GM12878 (cell line): ENCODE measurements at regions not wholly inside any gene's neighbourhood (a gene's known extent, or its start where the extent isn't known, plus 50 kb on each side); places are given as distances from the start of the nearest gene placed in this dataset.

Experiments
- ATAC-seq: fragments of 200-7000 bp; cut with Tn5 transposase; 3 replicates; pipeline ENCODE4 v1.9.1; 2020; ENCODE audit warnings: mild to moderate bottlenecking, moderate library complexity
- BruUV-seq: library from RNA; stranded (reverse); fragments of 400-500 nt; replicated peaks from 2 replicates; lab custom pipeline; 2021; lab: Mats Ljungman, UMichigan
- CTCF ChIA-PET: fragments of 300-600 bp; sonication (Branson Sonifier 250); formaldehyde crosslinking; extraction: SDS; loops from one replicate; lab custom pipeline; 2021; ENCODE audit warnings: inconsistent platforms; lab: Yijun Ruan, JAX
- POLR2A ChIA-PET: fragments of 350-600 bp; formaldehyde crosslinking; extraction: SDS; loops from one replicate; lab custom pipeline; 2021; ENCODE audit warnings: inconsistent platforms; lab: Charles Lee
- RAD21 ChIA-PET: fragments of 300-600 bp; sonication (Branson Sonifier 250); formaldehyde crosslinking; loops from one replicate; lab custom pipeline; 2023; ENCODE audit warnings: antibody characterized with exemption; ENCODE audit not compliant: unreplicated experiment; lab: Charles Lee
- SMC1A ChIA-PET: fragments of 300-600 bp; sonication (Branson Sonifier 250); formaldehyde crosslinking; loops from one replicate; lab custom pipeline; 2023; ENCODE audit not compliant: unreplicated experiment, uncharacterized antibody; lab: Charles Lee
- DNase-seq: peaks from one replicate; pipeline ENCODE4 v3.0.0-alpha.2; 2011; ENCODE audit warnings: low read depth, low spot score
- FAIRE-seq: peaks from 3 replicates; lab custom pipeline; 2011; peaks lifted over from hg19 to GRCh38; lab: Jason Lieb, UNC
- H2AFZ ChIP-seq: 2 replicates; pipeline ENCODE4 v1.6.0; 2011; ENCODE audit warnings: low read depth, low read length, control low read depth; ENCODE audit not compliant: control insufficient read depth
- H3K27ac ChIP-seq: 2 replicates; pipeline ENCODE4 v1.5.1; 2011; ENCODE audit warnings: control low read depth; ENCODE audit not compliant: control insufficient read depth, insufficient read depth
- H3K27me3 ChIP-seq, 2 experiments: replicated peaks in 1 of 2; 2 replicates each; pipeline versions ENCODE4 v1.6.0 to v1.6.1; 2011; ENCODE audit warnings: low read length in 1 of 2; ENCODE audit not compliant: control insufficient read depth in 2 of 2, insufficient read depth in 2 of 2
- H3K36me3 ChIP-seq, 2 experiments: 2 replicates each; pipeline ENCODE4 v1.5.1; 2011; ENCODE audit warnings: low read length in 1 of 2; ENCODE audit not compliant: control insufficient read depth in 2 of 2, insufficient read depth in 2 of 2
- H3K4me1 ChIP-seq: 2 replicates; pipeline ENCODE4 v1.6.1; 2011; ENCODE audit warnings: mild to moderate bottlenecking, low read length, moderate library complexity, mixed read lengths; ENCODE audit not compliant: control insufficient read depth, insufficient read depth
- H3K4me2 ChIP-seq: 2 replicates; pipeline ENCODE4 v1.6.0; 2011; ENCODE audit warnings: control low read depth; ENCODE audit not compliant: control insufficient read depth, insufficient read depth
- H3K4me3 ChIP-seq: fragments of 200-600 bp; sonication (generic); 2 replicates; pipeline ENCODE4 v1.5.1; 2016
- H3K79me2 ChIP-seq: 2 replicates; pipeline ENCODE4 v1.6.0; 2011; ENCODE audit warnings: low read length; ENCODE audit not compliant: control insufficient read depth, insufficient read depth
- H3K9ac ChIP-seq: 2 replicates; pipeline ENCODE4 v1.8.0; 2011; ENCODE audit warnings: low read length, control low read depth, mixed read lengths; ENCODE audit not compliant: control insufficient read depth, insufficient read depth
- H3K9me3 ChIP-seq: replicated peaks from 3 replicates; pipeline ENCODE4 v1.5.1; 2011; ENCODE audit warnings: mild to moderate bottlenecking, low read length; ENCODE audit not compliant: control insufficient read depth, insufficient read depth
- H4K20me1 ChIP-seq: 2 replicates; pipeline ENCODE4 v1.6.0; 2011; ENCODE audit not compliant: control insufficient read depth, insufficient read depth
- CHD1 ChIP-seq: IDR thresholded peaks from 2 replicates; pipeline ENCODE4 v1.6.1; 2012; ENCODE audit warnings: low read depth, low read length, improper control_type of control experiment
- ETV6 ChIP-seq, 2 experiments: fragments of 450-650 bp in 1 of 2; IDR thresholded peaks in 1 of 2; conservative IDR thresholded peaks in 1 of 2; 2 replicates each; pipeline ENCODE4 v1.6.1; 2014; ENCODE audit warnings: antibody characterized with exemption in 1 of 2, borderline replicate concordance in 1 of 2, low read depth in 1 of 2, mild to moderate bottlenecking in 1 of 2, moderate library complexity in 1 of 2
- HDAC6 ChIP-seq: fragments of 200-600 bp; sonication (generic); IDR thresholded peaks from one replicate; pipeline ENCODE4 v1.8.0; 2017; ENCODE audit warnings: antibody characterized with exemption; ENCODE audit not compliant: unreplicated experiment
- HDGF ChIP-seq: fragments of 450-650 bp; IDR thresholded peaks from 2 replicates; pipeline ENCODE4 v1.6.1; 2016; ENCODE audit warnings: antibody characterized with exemption
- MEF2B ChIP-seq: fragments of 450-650 bp; IDR thresholded peaks from 2 replicates; pipeline ENCODE4 v1.6.1; 2018; ENCODE audit warnings: mild to moderate bottlenecking, moderate library complexity; ENCODE audit not compliant: partially characterized antibody, poor library complexity, severe bottlenecking
- MXI1 ChIP-seq: fragments of 150-350 bp; IDR thresholded peaks from 2 replicates; pipeline ENCODE4 v1.6.1; 2011; ENCODE audit warnings: low read depth, mild to moderate bottlenecking, inconsistent platforms, low read length, improper control_type of control experiment
- NRF1 ChIP-seq: conservative IDR thresholded peaks from 2 replicates; pipeline ENCODE4 v1.6.1; 2011; ENCODE audit warnings: mild to moderate bottlenecking, low read depth, low read length, improper control_type of control experiment
- SMAD1 ChIP-seq: fragments of 450-650 bp; IDR thresholded peaks from 2 replicates; pipeline ENCODE4 v1.6.1; 2018; ENCODE audit warnings: mild to moderate bottlenecking, low read depth; ENCODE audit not compliant: partially characterized antibody
- ZSCAN29 ChIP-seq: fragments of 450-650 bp; IDR thresholded peaks from 2 replicates; pipeline ENCODE4 v1.6.1; 2017; ENCODE audit warnings: mild to moderate bottlenecking, moderate library complexity
- WGBS: methylation state at CpG from one replicate; pipeline ENCODE4 v1.1.6; 2016; ENCODE audit warnings: low lambda C conversion rate; ENCODE audit not compliant: insufficient replicate concordance, insufficient coverage; ENCODE audit errors: missing lambda C conversion rate; 5-methylcytosine and 5-hydroxymethylcytosine counted together
- in situ Hi-C: fragments of 300-500 bp; cut with MboI; formaldehyde crosslinking; loops from 9 replicates; pipeline ENCODE4 v1.14.3; 2018; ENCODE audit warnings: mixed read lengths
- intact Hi-C: fragments of 100-400 bp; cut with micrococcal nuclease; formaldehyde crosslinking; loops from one replicate; pipeline ENCODE4 v1.14.2; 2022; ENCODE audit not compliant: unreplicated experiment
- TF ChIP-seq, protein P1 (sequence below): fragments of 450-650 bp; IDR thresholded peaks from 2 replicates; pipeline ENCODE4 v1.6.1; 2017; ENCODE audit warnings: mild to moderate bottlenecking, moderate library complexity
- TF ChIP-seq, protein P2 (sequence below): IDR thresholded peaks from 2 replicates; pipeline ENCODE4 v1.6.1; 2011; ENCODE audit warnings: low read depth, mild to moderate bottlenecking, low read length, moderate library complexity, borderline replicate concordance; ENCODE audit errors: extremely low read depth
- TF ChIP-seq, protein P3 (sequence below): fragments of 450-650 bp; IDR thresholded peaks from 2 replicates; pipeline ENCODE4 v1.6.1; 2018; ENCODE audit warnings: mild to moderate bottlenecking, low read depth, moderate library complexity; ENCODE audit not compliant: partially characterized antibody
- TF ChIP-seq, protein P4 (sequence below): fragments of 450-650 bp; formaldehyde crosslinking; IDR thresholded peaks from 2 replicates; pipeline ENCODE4 v1.4.0; 2020; ENCODE audit warnings: mild to moderate bottlenecking, moderate library complexity

DNA sequence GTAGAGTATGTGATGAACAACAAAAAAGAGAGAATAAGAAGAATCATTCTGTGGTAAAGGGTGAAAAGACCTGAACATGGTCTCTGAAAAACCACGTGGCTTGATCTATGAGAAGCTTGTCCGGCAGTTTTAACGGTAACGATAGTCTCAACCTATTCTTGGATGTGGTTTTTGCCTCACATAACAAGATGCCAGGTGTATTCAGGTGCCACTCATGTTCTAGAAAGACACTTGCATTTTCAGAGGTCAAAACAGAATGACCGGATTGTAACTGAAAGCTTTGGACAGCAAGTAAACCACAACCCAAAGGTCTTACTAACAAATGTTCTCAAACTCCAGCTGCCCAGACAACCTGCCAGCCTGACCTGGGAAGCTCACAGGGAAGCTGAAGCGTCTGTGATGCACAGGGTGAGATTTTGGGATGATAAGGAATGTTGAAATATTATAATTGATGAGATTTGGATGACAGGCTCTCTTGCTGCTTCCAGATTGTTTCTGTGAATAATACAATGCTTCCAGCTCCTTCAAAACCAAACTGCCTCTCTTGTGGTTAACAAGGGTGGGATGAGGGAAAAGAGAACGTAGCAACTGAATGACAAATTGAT is 137.4 kb upstream of the GRB10 start:
- no peaks in the 10 kb centered on the region for H3K79me2 ChIP-seq
- no peak overlapping the region for H3K4me2 ChIP-seq
- DNase-seq (no peak), ATAC-seq (no peak), FAIRE-seq (no peak)
- no peaks in the 10 kb centered on the region for H3K27me3 ChIP-seq
- POLR2A ChIA-PET: no interaction called here
- SMC1A ChIA-PET: no interaction called here
- H3K9me3 ChIP-seq: no peaks in the 10 kb centered on the region
- H3K4me3 ChIP-seq: no peak overlapping the region
- H3K27ac ChIP-seq: no peak overlapping the region
- RAD21 ChIA-PET: no interaction called here
- no peak overlapping the region for H2AFZ ChIP-seq
- 19% methylated on average over 7 of the region's 7 CpGs for WGBS
- BruUV-seq: no TSS peak
- no peaks in the 10 kb centered on the region for H3K4me1 ChIP-seq
- no peaks in the 10 kb centered on the region for H4K20me1 ChIP-seq
- in situ Hi-C loops (no loop called here), intact Hi-C loops (no loop called here)
- CTCF ChIA-PET: no interaction called here
- H3K9ac ChIP-seq: no peak overlapping the region
- H3K36me3 ChIP-seq: no peaks in the 10 kb centered on the region
- TF ChIP-seq, protein P1, sequence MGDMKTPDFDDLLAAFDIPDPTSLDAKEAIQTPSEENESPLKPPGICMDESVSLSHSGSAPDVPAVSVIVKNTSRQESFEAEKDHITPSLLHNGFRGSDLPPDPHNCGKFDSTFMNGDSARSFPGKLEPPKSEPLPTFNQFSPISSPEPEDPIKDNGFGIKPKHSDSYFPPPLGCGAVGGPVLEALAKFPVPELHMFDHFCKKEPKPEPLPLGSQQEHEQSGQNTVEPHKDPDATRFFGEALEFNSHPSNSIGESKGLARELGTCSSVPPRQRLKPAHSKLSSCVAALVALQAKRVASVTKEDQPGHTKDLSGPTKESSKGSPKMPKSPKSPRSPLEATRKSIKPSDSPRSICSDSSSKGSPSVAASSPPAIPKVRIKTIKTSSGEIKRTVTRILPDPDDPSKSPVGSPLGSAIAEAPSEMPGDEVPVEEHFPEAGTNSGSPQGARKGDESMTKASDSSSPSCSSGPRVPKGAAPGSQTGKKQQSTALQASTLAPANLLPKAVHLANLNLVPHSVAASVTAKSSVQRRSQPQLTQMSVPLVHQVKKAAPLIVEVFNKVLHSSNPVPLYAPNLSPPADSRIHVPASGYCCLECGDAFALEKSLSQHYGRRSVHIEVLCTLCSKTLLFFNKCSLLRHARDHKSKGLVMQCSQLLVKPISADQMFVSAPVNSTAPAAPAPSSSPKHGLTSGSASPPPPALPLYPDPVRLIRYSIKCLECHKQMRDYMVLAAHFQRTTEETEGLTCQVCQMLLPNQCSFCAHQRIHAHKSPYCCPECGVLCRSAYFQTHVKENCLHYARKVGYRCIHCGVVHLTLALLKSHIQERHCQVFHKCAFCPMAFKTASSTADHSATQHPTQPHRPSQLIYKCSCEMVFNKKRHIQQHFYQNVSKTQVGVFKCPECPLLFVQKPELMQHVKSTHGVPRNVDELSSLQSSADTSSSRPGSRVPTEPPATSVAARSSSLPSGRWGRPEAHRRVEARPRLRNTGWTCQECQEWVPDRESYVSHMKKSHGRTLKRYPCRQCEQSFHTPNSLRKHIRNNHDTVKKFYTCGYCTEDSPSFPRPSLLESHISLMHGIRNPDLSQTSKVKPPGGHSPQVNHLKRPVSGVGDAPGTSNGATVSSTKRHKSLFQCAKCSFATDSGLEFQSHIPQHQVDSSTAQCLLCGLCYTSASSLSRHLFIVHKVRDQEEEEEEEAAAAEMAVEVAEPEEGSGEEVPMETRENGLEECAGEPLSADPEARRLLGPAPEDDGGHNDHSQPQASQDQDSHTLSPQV: no peak
- TF ChIP-seq, protein P2, sequence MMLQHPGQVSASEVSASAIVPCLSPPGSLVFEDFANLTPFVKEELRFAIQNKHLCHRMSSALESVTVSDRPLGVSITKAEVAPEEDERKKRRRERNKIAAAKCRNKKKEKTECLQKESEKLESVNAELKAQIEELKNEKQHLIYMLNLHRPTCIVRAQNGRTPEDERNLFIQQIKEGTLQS: no peak
- TF ChIP-seq NRF1 (no peak), CHD1 (no peak), HDAC6 (no peak), SMAD1 (no peak), MXI1 (no peak), ZSCAN29 (no peak), MEF2B (no peak), HDGF (no peak), ETV6 (conservative IDR thresholded peaks at IDR 0.05 in 1 of 2, IDR thresholded peaks at IDR 0.05 in 1 of 2; ENCODE audit: borderline replicate concordance in 1 of 2, low read depth in 1 of 2) (no peak)
- TF ChIP-seq, protein P3, sequence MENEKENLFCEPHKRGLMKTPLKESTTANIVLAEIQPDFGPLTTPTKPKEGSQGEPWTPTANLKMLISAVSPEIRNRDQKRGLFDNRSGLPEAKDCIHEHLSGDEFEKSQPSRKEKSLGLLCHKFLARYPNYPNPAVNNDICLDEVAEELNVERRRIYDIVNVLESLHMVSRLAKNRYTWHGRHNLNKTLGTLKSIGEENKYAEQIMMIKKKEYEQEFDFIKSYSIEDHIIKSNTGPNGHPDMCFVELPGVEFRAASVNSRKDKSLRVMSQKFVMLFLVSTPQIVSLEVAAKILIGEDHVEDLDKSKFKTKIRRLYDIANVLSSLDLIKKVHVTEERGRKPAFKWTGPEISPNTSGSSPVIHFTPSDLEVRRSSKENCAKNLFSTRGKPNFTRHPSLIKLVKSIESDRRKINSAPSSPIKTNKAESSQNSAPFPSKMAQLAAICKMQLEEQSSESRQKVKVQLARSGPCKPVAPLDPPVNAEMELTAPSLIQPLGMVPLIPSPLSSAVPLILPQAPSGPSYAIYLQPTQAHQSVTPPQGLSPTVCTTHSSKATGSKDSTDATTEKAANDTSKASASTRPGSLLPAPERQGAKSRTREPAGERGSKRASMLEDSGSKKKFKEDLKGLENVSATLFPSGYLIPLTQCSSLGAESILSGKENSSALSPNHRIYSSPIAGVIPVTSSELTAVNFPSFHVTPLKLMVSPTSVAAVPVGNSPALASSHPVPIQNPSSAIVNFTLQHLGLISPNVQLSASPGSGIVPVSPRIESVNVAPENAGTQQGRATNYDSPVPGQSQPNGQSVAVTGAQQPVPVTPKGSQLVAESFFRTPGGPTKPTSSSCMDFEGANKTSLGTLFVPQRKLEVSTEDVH: no peak
- TF ChIP-seq, protein P4, sequence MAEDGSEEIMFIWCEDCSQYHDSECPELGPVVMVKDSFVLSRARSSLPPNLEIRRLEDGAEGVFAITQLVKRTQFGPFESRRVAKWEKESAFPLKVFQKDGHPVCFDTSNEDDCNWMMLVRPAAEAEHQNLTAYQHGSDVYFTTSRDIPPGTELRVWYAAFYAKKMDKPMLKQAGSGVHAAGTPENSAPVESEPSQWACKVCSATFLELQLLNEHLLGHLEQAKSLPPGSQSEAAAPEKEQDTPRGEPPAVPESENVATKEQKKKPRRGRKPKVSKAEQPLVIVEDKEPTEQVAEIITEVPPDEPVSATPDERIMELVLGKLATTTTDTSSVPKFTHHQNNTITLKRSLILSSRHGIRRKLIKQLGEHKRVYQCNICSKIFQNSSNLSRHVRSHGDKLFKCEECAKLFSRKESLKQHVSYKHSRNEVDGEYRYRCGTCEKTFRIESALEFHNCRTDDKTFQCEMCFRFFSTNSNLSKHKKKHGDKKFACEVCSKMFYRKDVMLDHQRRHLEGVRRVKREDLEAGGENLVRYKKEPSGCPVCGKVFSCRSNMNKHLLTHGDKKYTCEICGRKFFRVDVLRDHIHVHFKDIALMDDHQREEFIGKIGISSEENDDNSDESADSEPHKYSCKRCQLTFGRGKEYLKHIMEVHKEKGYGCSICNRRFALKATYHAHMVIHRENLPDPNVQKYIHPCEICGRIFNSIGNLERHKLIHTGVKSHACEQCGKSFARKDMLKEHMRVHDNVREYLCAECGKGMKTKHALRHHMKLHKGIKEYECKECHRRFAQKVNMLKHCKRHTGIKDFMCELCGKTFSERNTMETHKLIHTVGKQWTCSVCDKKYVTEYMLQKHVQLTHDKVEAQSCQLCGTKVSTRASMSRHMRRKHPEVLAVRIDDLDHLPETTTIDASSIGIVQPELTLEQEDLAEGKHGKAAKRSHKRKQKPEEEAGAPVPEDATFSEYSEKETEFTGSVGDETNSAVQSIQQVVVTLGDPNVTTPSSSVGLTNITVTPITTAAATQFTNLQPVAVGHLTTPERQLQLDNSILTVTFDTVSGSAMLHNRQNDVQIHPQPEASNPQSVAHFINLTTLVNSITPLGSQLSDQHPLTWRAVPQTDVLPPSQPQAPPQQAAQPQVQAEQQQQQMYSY (CRISPR knock-in tag): no peak
